Fibroblast of skin of right quadriceps (primary cell): ENCODE measurements at regions not wholly inside any gene's neighbourhood (a gene's known extent, or its start where the extent isn't known, plus 50 kb on each side); places are given as distances from the start of the nearest gene placed in this dataset.

Experiments used
- DNase-seq: peaks from one replicate; pipeline ENCODE4 v3.0.0-alpha.2; 2013

- DNase-seq, result peak; percentile 63
Measured at GRCh38 chr2:223529696-223530095, 72.5 kb downstream of the SCG2 start.

DNA sequence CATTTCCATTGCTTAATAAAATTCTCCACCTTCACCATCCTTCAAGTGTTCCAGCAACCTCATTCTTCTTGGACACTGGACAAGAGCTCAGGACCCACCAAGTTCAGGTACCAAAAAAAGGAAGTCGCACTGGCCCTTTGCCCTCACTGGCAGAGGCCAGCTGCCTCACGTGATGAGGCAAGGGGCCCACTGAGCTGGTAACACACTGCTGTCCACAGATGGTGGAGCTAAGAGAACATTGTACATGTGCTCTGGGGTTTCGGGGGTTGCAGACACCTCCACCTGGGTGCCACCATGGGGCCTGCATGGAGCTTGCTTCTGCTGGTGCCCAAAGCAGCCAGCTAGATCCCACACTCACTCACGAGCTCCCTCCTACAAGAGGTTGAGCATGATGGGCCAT lies 71.3 kb downstream of the SCG2 start:
- DNase-seq, result no peak

DNA sequence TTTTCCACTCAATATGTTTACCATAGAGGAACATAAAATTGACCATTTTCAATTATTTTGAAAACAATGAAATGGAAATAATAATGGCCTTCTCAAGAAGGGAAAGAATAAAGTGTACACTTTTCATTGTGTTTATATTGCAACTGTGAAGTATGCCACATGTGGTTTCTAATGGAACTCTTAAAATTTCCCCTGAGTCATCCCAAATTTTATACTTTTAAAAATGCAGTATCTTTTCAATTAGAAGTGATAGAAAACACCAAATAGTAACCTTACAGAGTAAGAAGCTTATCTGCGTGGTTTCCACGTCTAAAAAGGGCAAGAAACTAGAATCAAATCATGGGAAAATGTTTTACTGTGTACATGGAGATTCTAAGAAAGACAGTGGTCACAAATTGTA lies 70.0 kb downstream of the SCG2 start:
- peak; percentile 23 for DNase-seq

GRCh38 chr2:223532712-223533111 lies 69.4 kb downstream of the SCG2 start:
- no peak for DNase-seq

DNA sequence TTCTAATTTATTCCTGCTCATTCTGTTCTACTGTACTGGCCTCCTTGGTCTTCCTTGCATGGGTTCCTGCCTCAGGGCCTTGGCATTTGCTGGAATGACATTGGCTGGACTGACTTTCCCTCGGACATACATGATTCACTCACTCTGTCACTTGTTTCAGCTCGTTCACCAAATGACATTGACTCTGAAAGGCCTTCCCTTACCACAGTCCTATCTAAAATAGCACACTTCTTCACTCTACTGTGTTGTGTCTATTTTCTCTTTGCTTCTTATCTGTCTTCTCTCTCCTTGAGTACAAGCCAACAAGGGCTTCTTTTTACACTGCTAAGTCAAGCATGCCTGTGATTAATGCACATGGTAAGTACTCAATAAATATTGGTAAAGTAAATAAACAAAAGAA lies 65.6 kb downstream of the SCG2 start:
- DNase-seq, result no peak

DNA sequence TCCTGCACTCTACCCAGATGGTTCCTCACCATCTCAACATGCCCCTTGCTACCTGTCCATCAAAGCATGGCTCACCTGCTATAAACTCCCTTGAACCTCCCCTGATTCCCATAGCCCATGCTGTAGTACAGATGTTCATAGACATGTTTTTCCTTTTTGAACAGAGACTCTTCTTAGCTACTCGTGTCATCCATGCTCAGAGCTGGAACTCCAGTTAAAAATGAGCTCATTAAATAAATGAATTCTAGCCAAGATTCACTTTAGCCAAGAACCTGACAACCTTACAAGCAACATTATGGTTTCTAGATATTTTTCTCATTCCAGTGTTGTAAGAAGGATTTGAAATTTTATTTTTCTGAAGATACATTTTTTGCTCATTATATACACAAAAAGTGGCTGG lies 65.0 kb downstream of the SCG2 start:
- no peak for DNase-seq

DNA sequence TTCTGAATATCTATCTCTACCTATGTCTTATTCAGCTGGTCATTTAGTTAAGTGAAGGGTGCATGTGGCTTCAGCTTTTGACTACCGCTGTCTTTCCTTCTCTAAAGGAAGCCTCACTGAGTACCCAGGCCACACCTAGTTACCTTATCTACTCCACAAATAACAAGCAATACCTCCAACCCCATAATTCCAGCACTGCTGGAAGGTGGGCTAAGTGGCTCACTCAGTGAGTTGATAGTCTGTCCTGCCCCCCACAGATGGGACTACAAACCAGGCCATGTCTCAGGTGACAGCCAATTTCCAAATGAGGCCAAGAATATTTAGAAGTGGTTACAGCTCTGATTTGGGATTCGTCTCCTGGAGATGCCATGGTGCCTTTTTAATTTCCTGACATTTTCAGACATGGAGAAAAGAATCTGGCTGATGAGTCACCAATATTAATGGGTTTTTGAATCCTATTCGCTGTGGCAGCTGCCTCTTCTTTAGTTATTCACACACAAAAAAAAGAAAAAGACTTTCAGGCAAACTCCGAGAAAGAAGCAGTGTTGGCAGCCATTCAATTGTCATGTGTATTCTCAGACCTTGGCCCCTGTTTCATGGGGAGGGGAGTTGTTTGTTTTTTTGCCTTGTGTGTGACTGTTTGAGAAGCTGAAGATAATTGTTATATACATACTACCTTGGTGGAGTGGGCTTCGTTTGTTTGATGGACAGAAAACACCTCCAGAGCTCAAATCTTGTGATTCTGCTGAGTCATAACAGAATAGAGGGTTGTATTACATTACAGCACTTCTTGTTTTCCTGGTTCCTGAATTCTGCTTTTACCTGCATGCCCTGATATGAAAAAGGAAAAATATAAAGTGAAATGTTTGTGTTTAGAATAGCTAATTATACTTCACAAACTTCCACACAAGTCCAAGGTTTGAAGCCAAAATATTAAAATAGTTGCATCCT lies 64.2 kb downstream of the SCG2 start:
- peak; percentile 51 for DNase-seq

GRCh38 chr2:223538920-223539440 lies 63.2 kb downstream of the SCG2 start:
- no peak for DNase-seq

DNA sequence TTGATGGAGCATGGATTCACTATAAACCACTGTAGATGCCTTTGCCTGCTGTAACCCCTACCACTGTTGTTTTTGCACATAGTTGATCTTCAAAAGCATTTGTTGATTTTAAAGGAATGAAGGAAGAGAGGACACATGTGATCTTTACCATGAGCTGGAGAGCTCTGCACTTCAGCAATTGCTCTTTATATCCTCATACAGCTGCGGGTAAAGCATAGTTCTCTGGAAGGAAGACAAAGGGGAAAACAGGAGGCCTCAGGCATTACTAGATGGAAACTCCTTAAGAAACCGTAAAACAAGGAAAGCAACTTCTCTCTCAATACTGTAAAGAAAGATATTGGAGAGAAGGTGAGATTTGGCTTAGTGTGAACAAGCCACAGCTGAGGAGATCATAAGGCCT lies 60.6 kb downstream of the SCG2 start:
- no peak for DNase-seq

DNA sequence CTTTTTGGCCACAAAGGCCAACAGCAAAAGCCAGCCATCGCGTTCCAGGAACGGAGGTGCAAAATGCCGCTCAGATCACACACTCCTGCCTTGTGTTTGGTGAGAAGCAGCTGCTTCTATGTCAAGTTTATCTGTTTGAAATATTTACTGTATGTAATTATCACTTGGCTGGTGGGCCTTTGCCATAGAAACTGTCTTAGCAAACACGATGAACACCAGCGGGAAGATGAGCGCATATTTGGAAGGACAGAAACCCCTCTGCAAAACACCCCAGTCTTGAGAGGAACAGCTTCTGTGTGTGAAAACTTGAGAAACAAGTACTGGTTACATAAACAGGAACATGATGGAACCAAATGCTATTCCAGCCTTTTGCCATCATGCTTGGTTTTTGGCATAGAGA lies 59.7 kb downstream of the SCG2 start:
- no peak for DNase-seq

DNA sequence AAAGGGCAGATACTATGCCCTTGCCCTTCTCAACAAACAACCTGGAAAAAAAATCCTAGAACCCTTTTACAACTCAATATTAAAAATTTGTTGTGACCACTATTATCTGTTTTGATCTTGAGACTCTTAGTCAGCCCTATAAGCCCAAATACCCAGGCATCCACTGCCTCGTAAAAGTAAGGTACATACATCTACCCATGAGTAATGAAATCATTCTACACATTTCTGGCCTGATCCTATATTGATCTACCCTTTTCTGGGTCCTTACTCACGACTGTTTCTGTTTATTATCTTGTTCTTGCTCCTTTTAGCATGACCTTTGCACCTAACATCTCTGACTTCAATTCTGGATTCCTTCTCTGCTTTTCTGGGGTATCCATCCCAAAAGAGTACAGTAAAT lies 56.8 kb downstream of the SCG2 start:
- DNase-seq, result no peak

- DNase-seq, result no peak
Measured at GRCh38 chr2:223545830-223546229, 56.3 kb downstream of the SCG2 start.
